ENCODE measurements at regions not wholly inside any gene's neighbourhood (a gene's known extent, or its start where the extent isn't known, plus 50 kb on each side); places are given as distances from the start of the nearest gene placed in this dataset.
"Not testable (repeated sequence)": the region's sequence is repeated elsewhere in the genome, so short reads cannot be mapped to it uniquely, and the experiment has no call there.

GRCh38 chr12:59382282-59383078, 213.3 kb upstream of the SLC16A7 start:
- DNase-seq (ENCODE audit: low read depth): no peak
- in situ Hi-C loops (cut with HindIII; ENCODE audit: low pct_unique_long_range_greater_than_20kb, low sequenced_read_pairs): no loop called here

GRCh38 chr12:59381106-59381505, 214.7 kb upstream of the SLC16A7 start:
- in situ Hi-C loops (cut with HindIII; ENCODE audit: low pct_unique_long_range_greater_than_20kb, low sequenced_read_pairs): no loop called here

DNA sequence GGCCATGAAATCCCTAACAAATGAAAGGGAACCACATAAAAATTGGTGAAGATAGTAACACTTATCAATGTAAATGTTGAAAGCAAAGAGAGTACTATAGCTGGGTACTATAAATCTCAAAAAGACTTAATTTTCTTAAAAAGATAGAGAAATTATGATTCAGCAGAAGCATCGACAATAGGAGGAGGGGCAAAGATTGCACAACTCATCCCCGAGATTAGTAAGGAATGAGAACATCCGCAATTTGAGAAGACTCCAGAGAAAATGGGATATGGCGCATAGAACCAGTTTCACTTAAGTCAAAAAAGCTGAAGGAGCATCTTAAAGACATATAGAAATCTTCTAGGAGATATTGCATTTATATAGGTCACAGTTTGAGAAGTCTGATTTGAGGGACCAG, 220.2 kb upstream of the SLC16A7 start:
- in situ Hi-C loops (cut with HindIII; ENCODE audit: low pct_unique_long_range_greater_than_20kb, low sequenced_read_pairs): no loop called here
- DNase-seq (ENCODE audit: low read depth): no peak

More at GRCh38 chr12:59381106-59381505, 214.7 kb upstream of the SLC16A7 start:
- DNase-seq (ENCODE audit: low read depth): no peak

GRCh38 chr12:59374783-59375182, 221.0 kb upstream of the SLC16A7 start:
- in situ Hi-C loops (cut with HindIII; ENCODE audit: low pct_unique_long_range_greater_than_20kb, low sequenced_read_pairs): no loop called here
- no peak for DNase-seq (ENCODE audit: low read depth)

DNA sequence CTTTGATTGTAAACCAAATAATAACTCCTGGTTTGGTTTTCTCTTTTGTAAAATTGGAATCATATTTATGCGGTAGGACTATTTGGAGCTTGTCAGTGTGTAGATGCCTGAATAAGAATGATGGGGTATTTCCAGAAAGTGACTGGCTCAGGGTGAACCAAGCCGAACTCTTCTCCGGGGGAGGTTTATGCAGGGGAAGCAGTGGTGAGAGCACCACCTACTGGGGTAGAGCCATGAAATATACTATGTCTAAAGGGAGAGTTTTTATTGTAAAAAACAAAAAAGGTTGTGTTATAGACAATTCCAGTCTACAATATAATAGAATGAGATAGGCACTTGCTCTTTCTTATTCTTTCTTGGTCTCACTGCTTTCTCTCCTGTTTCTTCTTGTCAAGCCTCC, 222.9 kb upstream of the SLC16A7 start:
- peak; percentile 5 for DNase-seq (ENCODE audit: low read depth)
- in situ Hi-C loops (cut with HindIII; ENCODE audit: low pct_unique_long_range_greater_than_20kb, low sequenced_read_pairs): no loop called here

- in situ Hi-C loops (cut with HindIII; ENCODE audit: low pct_unique_long_range_greater_than_20kb, low sequenced_read_pairs): no loop called here
- DNase-seq (ENCODE audit: low read depth): no peak
These were observed 224.9 kb upstream of the SLC16A7 start for GRCh38 chr12:59370933-59371332.

GRCh38 chr12:59365133-59365532, 230.7 kb upstream of the SLC16A7 start:
- DNase-seq (ENCODE audit: low read depth): no peak
- in situ Hi-C loops (cut with HindIII; ENCODE audit: low pct_unique_long_range_greater_than_20kb, low sequenced_read_pairs): no loop called here

- no peak for DNase-seq (ENCODE audit: low read depth)
- in situ Hi-C loops (cut with HindIII; ENCODE audit: low pct_unique_long_range_greater_than_20kb, low sequenced_read_pairs): no loop called here
These were observed 238.0 kb upstream of the SLC16A7 start for GRCh38 chr12:59357811-59358210.

- in situ Hi-C loops (cut with HindIII; ENCODE audit: low pct_unique_long_range_greater_than_20kb, low sequenced_read_pairs); DNase-seq (ENCODE audit: low read depth): not testable (repeated sequence)
These were observed 249.6 kb upstream of the SLC16A7 start for GRCh38 chr12:59346248-59346647.

- in situ Hi-C loops (cut with HindIII; ENCODE audit: low pct_unique_long_range_greater_than_20kb, low sequenced_read_pairs): no loop called here
- no peak for DNase-seq (ENCODE audit: low read depth)
These were observed 250.4 kb upstream of the SLC16A7 start for GRCh38 chr12:59345406-59345805.

DNA sequence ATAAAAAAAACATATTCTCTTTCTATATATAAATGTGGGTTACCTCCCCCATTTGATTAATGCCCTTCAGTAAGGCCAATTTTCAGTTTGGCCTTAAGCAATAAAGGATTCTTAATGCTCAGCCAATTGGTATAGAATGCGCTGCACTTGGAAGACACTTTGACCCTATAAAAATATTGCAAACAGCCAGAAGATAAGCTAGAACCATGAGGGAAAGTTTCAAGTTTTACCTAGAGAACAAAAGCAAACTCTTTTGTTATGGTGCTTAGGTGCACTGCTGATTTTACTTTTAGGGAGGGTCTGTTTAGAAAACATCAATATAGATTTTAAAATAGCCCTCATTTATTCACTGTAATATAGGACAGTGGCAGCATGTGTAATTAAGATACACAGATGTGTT, 251.6 kb upstream of the SLC16A7 start:
- no peak for DNase-seq (ENCODE audit: low read depth)

GRCh38 chr12:59329462-59329861, 266.4 kb upstream of the SLC16A7 start:
- DNase-seq (ENCODE audit: low read depth): no peak
- in situ Hi-C loops (cut with HindIII; ENCODE audit: low pct_unique_long_range_greater_than_20kb, low sequenced_read_pairs): no loop called here

More for the DNA sequence above, 251.6 kb upstream of the SLC16A7 start:
- in situ Hi-C loops (cut with HindIII; ENCODE audit: low pct_unique_long_range_greater_than_20kb, low sequenced_read_pairs): no loop called here

DNA sequence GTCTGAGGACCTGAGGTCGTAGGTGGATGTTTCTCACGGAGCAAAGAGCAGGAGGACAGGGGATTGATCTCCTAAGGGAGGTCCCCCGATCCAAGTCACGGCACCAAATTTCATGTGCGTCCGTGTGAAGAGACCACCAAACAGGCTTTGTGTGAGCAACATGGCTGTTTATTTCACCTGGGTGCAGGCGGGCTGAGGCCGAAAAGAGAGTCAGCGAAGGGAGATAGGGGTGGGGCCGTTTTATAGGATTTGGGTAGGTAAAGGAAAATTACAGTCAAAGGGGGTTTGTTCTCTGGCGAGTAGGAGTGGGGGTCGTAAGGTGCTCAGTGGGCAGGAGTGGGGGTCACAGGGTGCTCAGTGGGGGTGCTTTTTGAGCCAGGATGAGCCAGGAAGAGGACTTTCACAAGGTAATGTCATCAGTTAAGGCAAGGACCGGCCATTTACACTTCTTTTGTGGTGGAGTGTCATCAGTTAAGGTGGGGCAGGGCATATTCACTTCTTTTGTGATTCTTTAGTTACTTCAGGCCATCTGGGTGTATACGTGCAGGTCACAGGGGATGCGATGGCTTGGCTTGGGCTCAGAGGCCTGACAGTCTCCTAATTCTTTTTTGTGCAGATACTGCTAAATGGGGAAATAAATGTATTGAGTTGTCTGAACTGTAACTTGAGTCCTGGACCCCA, 267.3 kb upstream of the SLC16A7 start:
- in situ Hi-C loops (cut with HindIII; ENCODE audit: low pct_unique_long_range_greater_than_20kb, low sequenced_read_pairs); DNase-seq (ENCODE audit: low read depth): not testable (repeated sequence)

DNA sequence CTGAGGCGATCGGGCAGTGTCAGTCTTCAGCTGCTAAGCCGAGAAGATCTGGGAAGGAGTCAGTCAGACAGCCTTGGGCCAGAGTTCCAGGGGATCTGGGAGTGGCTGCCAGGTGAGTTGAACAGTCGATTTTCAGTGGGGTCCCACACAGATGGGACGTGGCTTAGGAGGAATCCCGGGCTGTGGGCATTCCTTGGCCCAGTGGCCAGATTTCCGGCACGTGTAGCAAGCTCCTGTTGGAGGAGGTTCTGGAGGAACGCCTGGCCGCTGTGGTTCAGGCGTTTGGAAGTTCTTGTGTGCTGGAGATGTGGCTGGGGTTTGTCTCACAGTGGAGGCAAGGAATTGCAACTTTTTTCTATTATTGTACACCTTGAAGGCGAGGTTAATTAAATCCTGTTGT, 269.4 kb upstream of the SLC16A7 start:
- in situ Hi-C loops (cut with HindIII; ENCODE audit: low pct_unique_long_range_greater_than_20kb, low sequenced_read_pairs); DNase-seq (ENCODE audit: low read depth): not testable (repeated sequence)

DNA sequence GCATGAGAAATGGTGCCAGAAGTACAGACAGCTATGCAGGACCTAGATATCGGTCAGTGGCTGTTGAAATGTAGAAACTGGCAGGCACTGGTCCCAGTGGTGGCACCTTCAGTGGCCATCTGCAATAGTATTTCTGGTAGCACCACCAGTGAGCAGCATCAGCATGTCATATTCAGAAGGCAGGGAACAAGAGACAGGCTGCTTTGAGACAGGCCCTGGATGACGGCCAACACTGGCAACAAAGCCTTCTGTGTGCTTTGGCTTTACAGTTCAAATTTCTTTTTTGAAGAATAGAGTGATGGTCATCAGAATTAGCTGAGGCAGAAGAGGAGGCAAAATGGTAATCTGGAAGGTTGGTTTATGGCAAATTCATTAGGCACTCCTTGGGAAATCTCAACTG, 273.4 kb upstream of the SLC16A7 start:
- no peak for DNase-seq (ENCODE audit: low read depth)
- in situ Hi-C loops (cut with HindIII; ENCODE audit: low pct_unique_long_range_greater_than_20kb, low sequenced_read_pairs): no loop called here

GRCh38 chr12:59321278-59321677, 274.6 kb upstream of the SLC16A7 start:
- in situ Hi-C loops (cut with HindIII; ENCODE audit: low pct_unique_long_range_greater_than_20kb, low sequenced_read_pairs): no loop called here
- no peak for DNase-seq (ENCODE audit: low read depth)

GRCh38 chr12:59320112-59320511, 275.7 kb upstream of the SLC16A7 start:
- in situ Hi-C loops (cut with HindIII; ENCODE audit: low pct_unique_long_range_greater_than_20kb, low sequenced_read_pairs): no loop called here
- DNase-seq (ENCODE audit: low read depth): no peak

GRCh38 chr12:59318940-59319339, 276.9 kb upstream of the SLC16A7 start:
- DNase-seq (ENCODE audit: low read depth): no peak
- in situ Hi-C loops (cut with HindIII; ENCODE audit: low pct_unique_long_range_greater_than_20kb, low sequenced_read_pairs): no loop called here

- in situ Hi-C loops (cut with HindIII; ENCODE audit: low pct_unique_long_range_greater_than_20kb, low sequenced_read_pairs): no loop called here
- DNase-seq (ENCODE audit: low read depth): no peak
These were observed 278.2 kb upstream of the SLC16A7 start for GRCh38 chr12:59317598-59317997.

GRCh38 chr12:59316938-59317337, 278.9 kb upstream of the SLC16A7 start:
- in situ Hi-C loops (cut with HindIII; ENCODE audit: low pct_unique_long_range_greater_than_20kb, low sequenced_read_pairs): no loop called here
- DNase-seq (ENCODE audit: low read depth): no peak

Data from Caki2 (cell line).